KBM-7 (cell line): ENCODE measurements at regions not wholly inside any gene's neighbourhood (a gene's known extent, or its start where the extent isn't known, plus 50 kb on each side); places are given as distances from the start of the nearest gene placed in this dataset.
A peak's percentile ranks its signal among the peaks of the same experiment; 100 is the strongest.
"Not testable (repeated sequence)": the region's sequence is repeated elsewhere in the genome, so short reads cannot be mapped to it uniquely, and the experiment has no call there.

Source experiments
- DNase-seq: peaks from one replicate; pipeline ENCODE4 v3.0.0-alpha.2; 2015
- in situ Hi-C: fragments of 300-500 bp; cut with MboI; formaldehyde crosslinking; loops from 2 replicates; pipeline ENCODE4 v1.14.3; 2020; ENCODE audit warnings: low sequenced_read_pairs, low pct_unique_long_range_greater_than_20kb, mixed read lengths

DNA sequence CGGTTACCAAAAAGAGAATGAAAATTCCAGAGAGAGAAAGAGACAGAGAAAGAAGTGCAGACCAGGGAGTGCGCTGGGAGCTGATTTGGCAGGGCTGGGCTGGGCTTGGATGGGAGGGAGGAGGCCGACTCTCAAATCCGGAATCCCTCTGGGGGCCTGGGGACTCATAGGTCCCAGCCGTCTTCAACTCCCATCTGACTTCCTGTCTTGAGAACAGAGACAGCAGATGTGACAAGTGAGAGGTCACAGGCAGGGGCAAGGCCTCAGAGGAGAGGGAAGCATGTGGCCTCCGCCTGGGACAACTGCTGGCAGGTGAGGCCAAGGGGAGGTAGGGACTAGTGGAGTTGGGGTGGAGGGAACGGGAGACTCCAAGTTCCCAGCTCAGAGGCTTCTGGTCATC, 172.9 kb downstream of the GOSR1 start:
- in situ Hi-C loops, DNase-seq: not testable (repeated sequence)

DNA sequence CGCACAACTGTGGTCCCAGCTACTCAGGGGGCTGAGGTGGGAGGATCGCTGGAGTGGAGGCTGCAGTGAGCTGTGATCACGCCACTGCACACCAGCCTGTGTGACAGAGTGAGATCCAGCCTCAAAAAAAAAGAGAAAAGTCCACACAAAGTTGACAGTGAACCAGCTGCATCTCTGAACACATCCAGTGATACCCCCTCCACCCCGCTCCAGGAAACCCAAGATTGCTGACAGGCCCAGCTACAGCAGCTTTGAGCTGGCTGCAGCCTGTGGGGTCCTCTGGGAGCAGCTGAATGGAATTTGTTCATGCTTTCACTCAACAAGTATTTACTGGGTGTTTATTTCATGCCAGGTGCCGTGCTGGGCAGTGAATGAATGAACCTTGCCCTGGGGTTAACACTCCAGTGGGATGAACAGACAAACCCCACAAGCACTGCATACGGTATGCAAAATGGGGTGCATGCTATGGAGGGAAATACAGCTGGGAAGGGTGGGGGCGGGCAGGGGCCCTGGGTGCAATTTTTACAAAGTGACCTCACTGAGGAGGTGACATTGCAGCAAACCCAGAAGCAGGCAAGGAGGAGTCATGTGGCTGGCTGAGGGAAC, 170.9 kb downstream of the GOSR1 start:
- DNase-seq, in situ Hi-C loops: not testable (repeated sequence)

DNA sequence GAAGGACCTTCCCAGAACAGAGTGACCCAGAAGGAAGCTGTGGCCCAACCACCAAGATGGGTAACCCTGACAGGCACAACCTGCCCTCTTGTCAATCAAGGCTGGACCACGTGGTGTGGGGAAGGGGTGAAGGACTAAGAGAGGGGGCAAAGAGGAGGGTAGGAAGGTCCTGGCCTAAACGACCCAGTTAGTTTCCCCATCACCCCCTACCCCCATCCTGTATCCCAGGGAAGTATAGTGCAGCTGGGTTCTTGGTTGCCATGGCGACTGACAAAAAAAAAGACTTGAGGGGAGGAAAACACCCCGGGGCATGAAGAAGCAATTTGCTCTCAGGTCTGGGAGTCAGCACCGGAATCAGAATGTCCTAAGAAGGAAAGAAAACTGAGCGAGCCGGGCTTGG, 168.7 kb downstream of the GOSR1 start:
- in situ Hi-C loops, DNase-seq: not testable (repeated sequence)

- in situ Hi-C loops, DNase-seq: not testable (repeated sequence)
These were observed 167.5 kb downstream of the GOSR1 start for GRCh38 chr17:30644713-30645112.

GRCh38 chr17:30644287-30644686, 167.1 kb downstream of the GOSR1 start:
- in situ Hi-C loops, DNase-seq: not testable (repeated sequence)

GRCh38 chr17:30641428-30641827, 164.2 kb downstream of the GOSR1 start:
- DNase-seq, in situ Hi-C loops: not testable (repeated sequence)

- DNase-seq, in situ Hi-C loops: not testable (repeated sequence)
These were observed 162.2 kb downstream of the GOSR1 start for GRCh38 chr17:30639391-30639790.

- in situ Hi-C loops, DNase-seq: not testable (repeated sequence)
These were observed 161.8 kb downstream of the GOSR1 start for GRCh38 chr17:30638968-30639367.

GRCh38 chr17:30631651-30632050, 154.4 kb downstream of the GOSR1 start:
- in situ Hi-C loops: not testable (repeated sequence)

GRCh38 chr17:30625380-30625779, 148.2 kb downstream of the GOSR1 start:
- in situ Hi-C loops, DNase-seq: not testable (repeated sequence)

More at GRCh38 chr17:30631651-30632050, 154.4 kb downstream of the GOSR1 start:
- DNase-seq: not testable (repeated sequence)

GRCh38 chr17:30624180-30624579, 147.0 kb downstream of the GOSR1 start:
- DNase-seq, in situ Hi-C loops: not testable (repeated sequence)

DNA sequence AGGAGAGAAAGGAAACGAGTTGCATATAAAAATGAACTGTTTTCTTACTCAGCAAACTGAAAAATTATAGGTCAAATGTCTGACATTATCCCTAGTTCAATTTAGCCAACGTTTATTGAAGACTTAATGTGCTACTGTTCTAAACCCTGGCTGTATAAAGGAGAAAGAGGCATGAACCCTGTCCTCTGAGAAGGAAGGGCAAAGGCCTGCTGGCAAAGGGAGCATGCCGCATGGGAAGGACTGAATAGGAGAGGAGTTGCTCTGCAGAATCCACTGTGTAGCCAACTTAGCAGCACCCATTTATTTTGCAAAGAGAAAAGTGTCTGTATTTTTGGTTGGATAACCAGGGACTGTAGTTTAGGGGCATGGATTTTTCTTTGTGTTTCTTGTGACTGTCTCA, 132.5 kb downstream of the GOSR1 start:
- DNase-seq, in situ Hi-C loops: not testable (repeated sequence)

DNA sequence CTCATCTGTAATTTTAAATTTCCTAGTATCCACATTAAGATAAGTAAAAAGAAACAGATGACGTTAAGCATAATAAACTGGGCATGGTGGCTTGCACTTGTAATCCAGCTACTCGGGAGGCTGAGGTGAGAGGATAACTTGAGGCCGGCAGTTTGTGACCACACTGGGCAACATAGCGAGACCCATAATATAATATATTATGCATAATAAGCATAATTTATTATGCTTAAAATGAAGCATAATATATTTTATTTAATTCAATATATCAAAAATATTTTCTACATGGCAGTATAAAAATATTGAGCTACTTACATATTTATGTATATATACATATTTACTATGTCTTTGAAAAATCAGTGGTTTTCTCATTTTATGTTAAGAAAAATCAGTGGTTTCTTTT, 128.3 kb downstream of the GOSR1 start:
- no peak for DNase-seq
- in situ Hi-C loops: no loop called here

- in situ Hi-C loops: no loop called here
- no peak for DNase-seq
These were observed 127.8 kb downstream of the GOSR1 start for GRCh38 chr17:30605027-30605426.

DNA sequence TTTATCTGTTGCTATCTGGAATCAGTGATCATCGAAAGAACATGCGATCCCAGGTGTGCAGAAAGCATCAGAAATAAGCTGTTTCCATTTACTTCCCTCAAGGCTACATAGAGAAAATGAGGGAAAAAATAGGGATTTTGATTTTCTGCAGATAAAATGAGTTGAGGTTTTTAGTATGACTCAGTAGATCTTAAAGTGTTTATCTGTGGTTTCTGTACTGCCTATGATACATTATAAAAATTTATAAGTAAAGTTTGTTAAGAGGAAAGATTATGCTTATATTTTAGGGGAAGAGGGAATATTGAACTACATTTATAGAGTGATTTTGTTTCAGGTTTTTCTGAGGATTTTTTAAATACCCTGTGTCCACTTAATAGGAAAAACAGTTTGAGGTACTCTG, 125.2 kb downstream of the GOSR1 start:
- in situ Hi-C loops, DNase-seq: not testable (repeated sequence)

DNA sequence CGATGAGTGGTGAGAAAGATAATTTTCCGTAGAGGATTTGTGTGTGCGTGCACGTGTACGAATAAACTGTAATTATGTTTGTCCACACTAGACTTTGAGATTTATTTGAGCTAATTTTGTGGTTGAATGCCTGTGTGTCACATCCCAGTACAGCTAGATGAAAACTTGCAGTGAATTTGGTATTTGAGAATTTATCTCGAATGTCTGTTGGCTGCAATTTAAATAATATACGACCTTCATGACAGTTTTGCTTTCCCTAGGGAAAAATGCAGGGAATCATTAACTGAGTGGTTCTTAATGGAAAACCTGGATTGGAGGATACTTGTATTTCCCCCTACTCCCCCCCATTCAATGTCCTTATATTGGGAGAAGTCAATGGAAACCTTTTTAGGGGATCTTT, 124.8 kb downstream of the GOSR1 start:
- in situ Hi-C loops: not testable (repeated sequence)

DNA sequence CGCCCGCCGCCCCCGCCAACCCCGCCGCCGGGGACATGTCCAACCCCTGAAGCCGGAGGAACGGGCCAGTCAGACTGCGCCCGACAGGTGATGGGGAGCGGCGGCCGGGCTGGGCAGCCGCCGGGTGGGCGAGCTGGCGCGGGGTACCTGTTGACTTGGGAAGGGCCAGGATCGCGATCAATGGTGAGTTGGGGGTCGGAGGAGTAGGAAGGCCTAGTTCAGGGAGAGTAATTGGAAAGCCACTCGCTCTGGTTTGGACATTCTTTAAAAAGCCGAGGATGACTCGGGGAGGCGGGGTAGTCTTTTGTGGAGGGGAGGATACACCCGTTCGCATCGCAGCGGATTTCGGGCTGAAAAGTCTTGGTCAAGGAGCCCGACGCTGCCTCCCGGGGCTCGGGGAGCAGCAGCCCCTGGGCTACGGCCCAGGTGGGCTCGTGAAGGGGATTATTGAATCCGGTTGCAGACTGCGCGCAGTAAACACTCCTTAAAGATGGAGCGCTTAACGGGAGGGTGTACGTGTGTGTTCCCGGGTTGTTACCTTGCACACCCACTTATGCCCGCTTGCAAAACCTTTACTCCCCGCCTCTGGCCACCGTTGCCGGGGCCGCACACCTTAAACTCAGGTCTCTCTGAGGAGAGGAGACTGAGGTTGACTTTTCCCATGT, 123.8 kb downstream of the GOSR1 start:
- in situ Hi-C loops: no loop called here
- DNase-seq: peak; percentile 48

More for the DNA sequence above, 124.8 kb downstream of the GOSR1 start:
- DNase-seq: not testable (repeated sequence)

DNA sequence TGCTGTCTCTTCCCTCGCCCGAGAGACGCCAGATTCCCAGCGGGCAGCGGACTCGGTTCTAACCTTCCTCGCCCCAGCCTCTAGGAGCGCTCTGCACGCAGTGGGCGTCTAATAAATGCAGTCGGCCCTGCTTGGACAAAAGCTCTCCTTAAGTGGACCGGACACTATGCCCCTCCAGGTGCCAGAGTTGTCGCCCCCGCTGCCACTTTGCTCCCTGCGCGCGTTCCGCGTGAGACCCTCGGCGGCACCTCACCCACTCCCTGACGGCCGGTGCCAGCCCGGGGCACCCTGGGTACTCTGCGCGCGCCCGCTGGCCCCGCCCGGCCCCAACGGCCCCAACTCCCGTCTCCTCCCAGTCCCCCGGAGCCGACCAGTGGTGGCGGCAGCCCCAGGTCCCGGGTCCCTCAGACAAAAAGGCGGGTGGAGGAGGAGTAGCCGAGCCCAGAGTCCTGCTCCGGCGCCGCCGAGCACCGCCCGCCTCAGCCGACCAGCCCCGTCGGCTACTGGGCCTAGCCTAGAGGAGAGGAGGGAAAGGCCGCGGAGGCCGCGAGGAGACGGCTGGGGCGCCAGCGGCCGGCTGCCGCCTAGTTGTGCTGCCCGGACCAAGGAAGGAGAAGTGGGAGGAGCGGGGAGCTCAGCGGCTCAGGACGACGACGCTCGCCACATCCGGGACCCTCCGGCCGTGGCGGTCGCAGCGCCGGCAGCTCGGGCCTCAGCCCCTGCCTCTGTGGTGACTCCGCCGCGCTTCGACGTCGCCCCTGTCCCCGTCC, 123.0 kb downstream of the GOSR1 start:
- peak; percentile 89 for DNase-seq
- in situ Hi-C loops: no loop called here

DNA sequence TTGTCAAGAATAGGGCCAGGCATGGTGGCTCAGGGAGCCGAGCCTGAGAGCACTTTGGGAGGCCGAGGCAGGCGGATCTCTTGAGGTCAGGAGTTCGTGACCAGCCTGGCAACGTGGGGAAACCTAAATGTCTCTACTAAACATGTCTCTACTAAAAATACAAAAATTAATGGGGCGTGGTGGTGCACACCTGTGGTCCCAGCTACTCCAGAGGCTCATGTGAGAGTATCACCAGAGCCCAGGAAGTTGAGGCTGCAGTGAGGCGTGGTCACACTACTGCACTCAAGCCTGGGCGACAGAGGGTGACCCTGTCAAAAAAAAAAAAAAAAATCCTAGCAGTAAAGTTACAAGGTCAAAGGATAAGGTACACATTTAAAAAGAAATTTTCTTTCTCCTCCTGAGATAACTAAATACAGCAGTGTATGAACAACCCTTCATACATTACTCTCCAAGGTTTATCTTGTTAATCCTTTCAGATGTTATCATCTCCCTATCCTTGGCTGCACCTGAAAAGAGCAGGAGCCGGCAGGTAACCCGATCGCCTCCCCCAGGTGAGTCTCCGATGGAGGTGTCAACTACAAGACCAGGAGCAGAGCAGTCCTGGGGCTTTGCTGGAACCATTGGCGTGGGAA, 122.3 kb downstream of the GOSR1 start:
- no peak for DNase-seq
- in situ Hi-C loops: no loop called here
